ENCODE measurements at regions not wholly inside any gene's neighbourhood (a gene's known extent, or its start where the extent isn't known, plus 50 kb on each side); places are given as distances from the start of the nearest gene placed in this dataset.
"Not testable (repeated sequence)": the region's sequence is repeated elsewhere in the genome, so short reads cannot be mapped to it uniquely, and the experiment has no call there.

DNA sequence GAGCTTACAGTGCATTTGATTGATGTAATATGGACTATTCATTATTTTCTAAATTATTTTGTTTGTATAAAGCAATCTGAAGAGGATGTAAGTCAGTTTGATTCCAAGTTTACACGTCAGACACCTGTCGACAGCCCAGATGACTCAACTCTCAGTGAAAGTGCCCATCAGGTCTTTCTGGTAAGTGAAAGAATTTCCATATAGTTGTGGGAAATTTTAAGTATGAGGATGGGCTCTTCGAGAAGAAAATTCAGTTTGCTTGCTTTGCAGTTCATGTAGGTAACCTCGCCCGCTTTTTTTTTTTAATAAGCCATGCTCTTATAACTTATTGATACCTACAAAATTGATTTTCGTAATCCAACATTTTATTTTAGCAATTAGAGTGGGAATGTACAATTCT lies 151.6 kb downstream of the CDRT15L2 start:
- TF ChIP-seq POLR2A (IDR thresholded peaks at IDR 0.05; ENCODE audit: low read length); GATA1 (IDR thresholded peaks at IDR 0.05; ENCODE audit: low read depth, low read length): not testable (repeated sequence)

All from erythroblast (primary cell).